ENCODE measurements at regions not wholly inside any gene's neighbourhood (a gene's known extent, or its start where the extent isn't known, plus 50 kb on each side); places are given as distances from the start of the nearest gene placed in this dataset.

DNA sequence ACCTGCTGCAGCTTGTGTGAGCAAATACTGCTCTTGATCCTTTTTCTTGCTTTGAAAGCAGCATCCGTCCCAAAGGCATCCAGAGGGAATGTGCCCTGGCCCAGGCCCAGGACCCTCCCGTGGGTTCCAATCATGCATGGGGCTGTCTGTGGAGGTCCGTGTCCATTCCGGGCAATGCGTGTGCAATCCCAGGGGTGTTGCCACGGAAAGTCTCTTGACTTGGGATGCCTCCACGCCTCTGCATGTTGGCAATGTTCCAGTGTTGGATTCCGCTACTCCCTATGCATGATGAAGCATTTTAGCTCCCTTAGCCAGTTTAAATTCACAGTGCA is 105.7 kb downstream of the SNRPN start:
- DNase-seq (ENCODE audit: low read depth, low spot score) = no peak
- no peak overlapping the region for H3K27ac ChIP-seq (ENCODE audit: insufficient read depth, low read depth, low read length)
- ChIA-PET POLR2A (no interaction called here), CTCF (no interaction called here)
- no peak overlapping the region for H3K4me3 ChIP-seq (replicated peaks in 1 of 3; ENCODE audit: insufficient read depth in 1 of 3, low read depth in 1 of 3, low read length in 3 of 3)
- H3K27me3 ChIP-seq (ENCODE audit: control insufficient read depth in 2 of 2, insufficient read depth in 2 of 2, low read length in 2 of 2) = no peaks in the 10 kb centered on the region
- H4K20me1 ChIP-seq (replicated peaks; ENCODE audit: control insufficient read depth, extremely low read depth, insufficient read depth, low read length) = no peaks in the 10 kb centered on the region
- no peaks in the 10 kb centered on the region for H3K9me1 ChIP-seq (replicated peaks; ENCODE audit: control insufficient read depth, extremely low read depth, insufficient read depth, low read length)
- intact Hi-C loops (cut with micrococcal nuclease) = no loop called here
- H3K9ac ChIP-seq (replicated peaks; ENCODE audit: extremely low read depth, insufficient read depth, low read length) = no peak overlapping the region
- peaks cover 81% of the 10 kb centered on the region for H3K9me3 ChIP-seq (replicated peaks; ENCODE audit: control insufficient read depth, insufficient read depth, low read length)
- FAIRE-seq = no peak
- H3K4me1 ChIP-seq (ENCODE audit: control insufficient read depth, extremely low read depth, insufficient read depth, low read length) = no peaks in the 10 kb centered on the region
- TF ChIP-seq, protein P1, sequence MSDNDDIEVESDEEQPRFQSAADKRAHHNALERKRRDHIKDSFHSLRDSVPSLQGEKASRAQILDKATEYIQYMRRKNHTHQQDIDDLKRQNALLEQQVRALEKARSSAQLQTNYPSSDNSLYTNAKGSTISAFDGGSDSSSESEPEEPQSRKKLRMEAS (IDR thresholded peaks at IDR 0.05; ENCODE audit: insufficient read depth, insufficient read length) = no peak
- TF ChIP-seq JUN (IDR thresholded peaks at IDR 0.05; ENCODE audit: borderline replicate concordance, insufficient read depth, insufficient read length, low read depth) (no peak), MYC (IDR thresholded peaks at IDR 0.05; ENCODE audit: low read depth, low read length) (no peak), POLR2AphosphoS5 (IDR thresholded peaks at IDR 0.05; ENCODE audit: insufficient read depth, low read depth, low read length) (no peak), POLR2A (IDR thresholded peaks at IDR 0.05; ENCODE audit: low read depth, low read length) (no peak), GATA2 (IDR thresholded peaks at IDR 0.05; ENCODE audit: insufficient read depth, insufficient read length, low read depth, low read length) (no peak), FOS (IDR thresholded peaks at IDR 0.05; ENCODE audit: borderline replicate concordance, insufficient read depth, low read length) (no peak), EZH2 (IDR thresholded peaks at IDR 0.05; ENCODE audit: borderline replicate concordance, low read depth, low read length, severe bottlenecking) (no peak)
- TF ChIP-seq, protein P2, sequence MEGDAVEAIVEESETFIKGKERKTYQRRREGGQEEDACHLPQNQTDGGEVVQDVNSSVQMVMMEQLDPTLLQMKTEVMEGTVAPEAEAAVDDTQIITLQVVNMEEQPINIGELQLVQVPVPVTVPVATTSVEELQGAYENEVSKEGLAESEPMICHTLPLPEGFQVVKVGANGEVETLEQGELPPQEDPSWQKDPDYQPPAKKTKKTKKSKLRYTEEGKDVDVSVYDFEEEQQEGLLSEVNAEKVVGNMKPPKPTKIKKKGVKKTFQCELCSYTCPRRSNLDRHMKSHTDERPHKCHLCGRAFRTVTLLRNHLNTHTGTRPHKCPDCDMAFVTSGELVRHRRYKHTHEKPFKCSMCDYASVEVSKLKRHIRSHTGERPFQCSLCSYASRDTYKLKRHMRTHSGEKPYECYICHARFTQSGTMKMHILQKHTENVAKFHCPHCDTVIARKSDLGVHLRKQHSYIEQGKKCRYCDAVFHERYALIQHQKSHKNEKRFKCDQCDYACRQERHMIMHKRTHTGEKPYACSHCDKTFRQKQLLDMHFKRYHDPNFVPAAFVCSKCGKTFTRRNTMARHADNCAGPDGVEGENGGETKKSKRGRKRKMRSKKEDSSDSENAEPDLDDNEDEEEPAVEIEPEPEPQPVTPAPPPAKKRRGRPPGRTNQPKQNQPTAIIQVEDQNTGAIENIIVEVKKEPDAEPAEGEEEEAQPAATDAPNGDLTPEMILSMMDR (IDR thresholded peaks at IDR 0.05; ENCODE audit: extremely low read depth in 1 of 2, insufficient read depth in 1 of 2, low read depth in 1 of 2, low read length in 2 of 2) = no peak
- H3K36me3 ChIP-seq (ENCODE audit: control insufficient read depth in 2 of 2, extremely low read depth in 1 of 2, insufficient read depth in 2 of 2, low read length in 2 of 2) = peaks cover 2 to 74% of the 10 kb centered on the region in 2 experiments
- H3K4me2 ChIP-seq (ENCODE audit: insufficient read depth, low read length) = no peak overlapping the region
- no peak overlapping the region for H2AFZ ChIP-seq (ENCODE audit: low read depth, low read length)
- H3K79me2 ChIP-seq (ENCODE audit: control insufficient read depth, insufficient read depth, low read length) = no peaks in the 10 kb centered on the region
- dilution Hi-C loops (cut with MboI; ENCODE audit: extremely low pct_ligation_motif_present, low sequenced_read_pairs) = no loop called here
- no TSS peak for BruUV-seq (replicated peaks)
